ENCODE measurements at regions not wholly inside any gene's neighbourhood (a gene's known extent, or its start where the extent isn't known, plus 50 kb on each side); places are given as distances from the start of the nearest gene placed in this dataset.

GRCh38 chr16:64421515-64421914 lies 700.3 kb downstream of the CDH11 start:
- TF ChIP-seq CTCF (IDR thresholded peaks at IDR 0.05) (no peak), EP300 (IDR thresholded peaks at IDR 0.05) (no peak)

Measured in stomach (tissue), 4 donors.